GM18498 (cell line): ENCODE measurements at regions not wholly inside any gene's neighbourhood (a gene's known extent, or its start where the extent isn't known, plus 50 kb on each side); places are given as distances from the start of the nearest gene placed in this dataset.
"Not testable (repeated sequence)": the region's sequence is repeated elsewhere in the genome, so short reads cannot be mapped to it uniquely, and the experiment has no call there.

Experiments
- ATAC-seq: cut with Tn5 transposase; IDR thresholded peaks from one replicate; pipeline ENCODE4 v1.9.1; 2021; ENCODE audit warnings: mild to moderate bottlenecking, moderate library complexity; ENCODE audit not compliant: unreplicated experiment

- no peak for ATAC-seq
These were observed 242.7 kb downstream of the KIF20B start for GRCh38 chr10:89944138-89944537.

- no peak for ATAC-seq
These were observed 244.7 kb downstream of the KIF20B start for GRCh38 chr10:89946106-89946505.

GRCh38 chr10:89949496-89949895 lies 248.1 kb downstream of the KIF20B start:
- no peak for ATAC-seq

- no peak for ATAC-seq
These were observed 250.9 kb downstream of the KIF20B start for GRCh38 chr10:89952325-89952724.

GRCh38 chr10:89952751-89953150 lies 251.4 kb downstream of the KIF20B start:
- ATAC-seq, result no peak

- ATAC-seq, result no peak
These were observed 252.7 kb downstream of the KIF20B start for GRCh38 chr10:89954061-89954460.

GRCh38 chr10:89954787-89955566 lies 253.6 kb downstream of the KIF20B start:
- ATAC-seq, result no peak

GRCh38 chr10:89959433-89960110 lies 258.2 kb downstream of the KIF20B start:
- peak; percentile 64 for ATAC-seq

- no peak for ATAC-seq
These were observed 262.2 kb downstream of the KIF20B start for GRCh38 chr10:89963451-89964102.

GRCh38 chr10:89966211-89966610 lies 264.8 kb downstream of the KIF20B start:
- ATAC-seq, result no peak

- no peak for ATAC-seq
These were observed 271.9 kb downstream of the KIF20B start for GRCh38 chr10:89973326-89973725.

GRCh38 chr10:89975071-89975470 lies 273.7 kb downstream of the KIF20B start:
- ATAC-seq, result no peak

GRCh38 chr10:89975771-89976170 lies 274.4 kb downstream of the KIF20B start:
- no peak for ATAC-seq

GRCh38 chr10:89978081-89978480 lies 276.7 kb downstream of the KIF20B start:
- ATAC-seq, result no peak

- no peak for ATAC-seq
These were observed 278.3 kb downstream of the KIF20B start for GRCh38 chr10:89979726-89980125.

GRCh38 chr10:89980166-89980565 lies 278.8 kb downstream of the KIF20B start:
- ATAC-seq, result no peak

GRCh38 chr10:89981891-89982290 lies 280.5 kb downstream of the KIF20B start:
- ATAC-seq, result no peak

GRCh38 chr10:89985446-89985845 lies 284.1 kb downstream of the KIF20B start:
- no peak for ATAC-seq

- ATAC-seq, result not testable (repeated sequence)
These were observed 287.0 kb downstream of the KIF20B start for GRCh38 chr10:89988361-89988760.

- ATAC-seq, result no peak
These were observed 291.2 kb downstream of the KIF20B start for GRCh38 chr10:89992575-89992974.

GRCh38 chr10:90007226-90007625 lies 305.8 kb downstream of the KIF20B start:
- no peak for ATAC-seq

- not testable (repeated sequence) for ATAC-seq
These were observed 309.9 kb downstream of the KIF20B start for GRCh38 chr10:90011281-90011680.
